Mucosa of descending colon (tissue), 3 donors: ENCODE measurements at regions not wholly inside any gene's neighbourhood (a gene's known extent, or its start where the extent isn't known, plus 50 kb on each side); places are given as distances from the start of the nearest gene placed in this dataset.

Experiments
- ATAC-seq: fragments of 200-7000 bp; cut with Tn5 transposase; one replicate; pipeline ENCODE4 v1.9.1; 2020; ENCODE audit warnings: mild to moderate bottlenecking, moderate library complexity
- DNase-seq, 3 donors: peaks; one replicate each; pipeline ENCODE4 v3.0.0-alpha.2; 2020
- H3K36me3 ChIP-seq: fragments of 200-600 bp; one replicate; pipeline ENCODE4 v1.8.0; 2021; ENCODE audit warnings: low read depth, mild to moderate bottlenecking
- H3K4me1 ChIP-seq: fragments of 200-600 bp; one replicate; pipeline ENCODE4 v1.8.0; 2021; ENCODE audit warnings: low read depth, mild to moderate bottlenecking
- H3K4me3 ChIP-seq: fragments of 200-600 bp; one replicate; pipeline ENCODE4 v1.8.0; 2021; ENCODE audit warnings: mild to moderate bottlenecking
- H3K9me3 ChIP-seq: fragments of 200-600 bp; one replicate; pipeline ENCODE4 v1.8.0; 2021; ENCODE audit warnings: mild to moderate bottlenecking
- CTCF ChIP-seq: fragments of 200-600 bp; IDR thresholded peaks from one replicate; pipeline ENCODE4 v1.8.0; 2022; ENCODE audit warnings: antibody characterized with exemption, mild to moderate bottlenecking
- intact Hi-C, 2 donors: fragments of 100-400 bp; cut with DNase I in 1 of 2; cut with micrococcal nuclease in 1 of 2; formaldehyde crosslinking; loops; one replicate each; pipeline versions ENCODE4 v1.11.0 to v1.11.1; 2022; cut with DNase I, micrococcal nuclease
- donor health status: DM: no; HTN: no; CAD: no; lungs with moderate emphysema.
- donor health status: DM: no; HTN: no; CAD: no.
- donor health status: DM: no; HTN: yes; CAD: no.

GRCh38 chrX:151476604-151477303 lies 79.7 kb downstream of the VMA21 start:
- no peak for TF ChIP-seq CTCF
- H3K4me3 ChIP-seq, result no peak overlapping the region
- no peaks in the 10 kb centered on the region for H3K9me3 ChIP-seq
- ATAC-seq (no peak), DNase-seq (no peak)
- no peaks in the 10 kb centered on the region for H3K4me1 ChIP-seq
- intact Hi-C loops, result no loop called here
- H3K36me3 ChIP-seq, result no peaks in the 10 kb centered on the region

- intact Hi-C loops, result no loop called here
- H3K9me3 ChIP-seq, result no peaks in the 10 kb centered on the region
- H3K36me3 ChIP-seq, result no peaks in the 10 kb centered on the region
- no peaks in the 10 kb centered on the region for H3K4me1 ChIP-seq
- DNase-seq (no peak), ATAC-seq (no peak)
- TF ChIP-seq CTCF, result no peak
- no peak overlapping the region for H3K4me3 ChIP-seq
Observed at GRCh38 chrX:151478058-151478457, 81.1 kb downstream of the VMA21 start.

GRCh38 chrX:151488677-151489076 lies 74.8 kb upstream of the PASD1 start:
- DNase-seq, result peak in 1 of 3 donors; percentile 1
- TF ChIP-seq CTCF, result no peak
- no peak for ATAC-seq
- H3K4me3 ChIP-seq, result no peak overlapping the region
- intact Hi-C loops, result no loop called here
- H3K9me3 ChIP-seq, result no peaks in the 10 kb centered on the region
- H3K36me3 ChIP-seq, result no peaks in the 10 kb centered on the region
- H3K4me1 ChIP-seq, result no peaks in the 10 kb centered on the region

- TF ChIP-seq CTCF, result no peak
- no peak overlapping the region for H3K4me3 ChIP-seq
- peak in 1 of 3 donors; percentile 11 for DNase-seq
- H3K9me3 ChIP-seq, result no peaks in the 10 kb centered on the region
- no peaks in the 10 kb centered on the region for H3K36me3 ChIP-seq
- H3K4me1 ChIP-seq, result no peaks in the 10 kb centered on the region
- ATAC-seq, result no peak
- intact Hi-C loops, result no loop called here
Observed at GRCh38 chrX:151505796-151506195, 57.7 kb upstream of the PASD1 start.

- no peak for TF ChIP-seq CTCF
- DNase-seq, result no peak
- Histone ChIP-seq H3K4me1 (no peaks in the 10 kb centered on the region), H3K36me3 (no peaks in the 10 kb centered on the region), H3K9me3 (no peaks in the 10 kb centered on the region), H3K4me3 (no peak overlapping the region)
- ATAC-seq, result no peak
- intact Hi-C loops, result no loop called here
Observed at GRCh38 chrX:151510203-151510602, 53.3 kb upstream of the PASD1 start.

GRCh38 chrX:151513472-151513871 lies 50.0 kb upstream of the PASD1 start:
- no peaks in the 10 kb centered on the region for H3K4me1 ChIP-seq
- ATAC-seq (no peak), DNase-seq (no peak)
- H3K36me3 ChIP-seq, result no peaks in the 10 kb centered on the region
- no peaks in the 10 kb centered on the region for H3K9me3 ChIP-seq
- TF ChIP-seq CTCF, result no peak
- H3K4me3 ChIP-seq, result no peak overlapping the region
- intact Hi-C loops, result no loop called here
